Upper lobe of left lung (tissue), 4 donors: ENCODE measurements at regions not wholly inside any gene's neighbourhood (a gene's known extent, or its start where the extent isn't known, plus 50 kb on each side); places are given as distances from the start of the nearest gene placed in this dataset.

Source experiments
- POLR2A ChIP-seq, 4 donors: fragments of 450-650 bp; IDR thresholded peaks; one replicate each; pipeline ENCODE4 v1.5.1; 2016 to 2017; ENCODE audit warnings: antibody characterized with exemption in 4 of 4, mild to moderate bottlenecking in 2 of 4
- POLR2AphosphoS5 ChIP-seq, 2 donors: sonication (generic); formaldehyde crosslinking; IDR thresholded peaks; one replicate each; pipeline ENCODE4 v1.5.1; 2017; ENCODE audit warnings: antibody characterized with exemption in 2 of 2

- no peak for TF ChIP-seq POLR2A (IDR thresholded peaks at IDR 0.05)
- TF ChIP-seq POLR2AphosphoS5 (IDR thresholded peaks at IDR 0.05): no peak
These were observed 122.2 kb upstream of the IGF1R start for GRCh38 chr15:98526094-98526493.
